Loucy (cell line): ENCODE measurements at regions not wholly inside any gene's neighbourhood (a gene's known extent, or its start where the extent isn't known, plus 50 kb on each side); places are given as distances from the start of the nearest gene placed in this dataset.

ENCODE experiments used
- H2AFZ ChIP-seq: fragments of 200-600 bp; sonication (generic); 2 replicates; pipeline ENCODE4 v1.6.0; 2016; ENCODE audit warnings: antibody characterized with exemption, mild to moderate bottlenecking, low read length, moderate library complexity
- H3F3A ChIP-seq: fragments of 200-600 bp; 2 replicates; pipeline ENCODE4 v1.6.0; 2016; ENCODE audit warnings: antibody characterized with exemption, low read depth, mild to moderate bottlenecking
- H3K27me3 ChIP-seq: fragments of 200-600 bp; sonication (generic); 2 replicates; pipeline ENCODE4 v1.6.1; 2014; ENCODE audit warnings: low read length, mild to moderate bottlenecking; ENCODE audit not compliant: insufficient read depth, poor library complexity, severe bottlenecking
- H3K36me3 ChIP-seq: fragments of 200-600 bp; sonication (generic); 2 replicates; pipeline ENCODE4 v1.6.1; 2016; ENCODE audit warnings: low read length; ENCODE audit not compliant: insufficient read depth
- H3K4me1 ChIP-seq: fragments of 200-600 bp; sonication (generic); 2 replicates; pipeline ENCODE4 v1.5.1; 2014; ENCODE audit warnings: low read length, mild to moderate bottlenecking; ENCODE audit not compliant: insufficient read depth, poor library complexity, severe bottlenecking
- H3K4me2 ChIP-seq: fragments of 200-600 bp; sonication (generic); 2 replicates; pipeline ENCODE4 v1.6.0; 2014; ENCODE audit warnings: antibody characterized with exemption, low read length, low read depth, mild to moderate bottlenecking; ENCODE audit not compliant: poor library complexity, severe bottlenecking
- H3K4me3 ChIP-seq: fragments of 200-600 bp; sonication (generic); 2 replicates; pipeline ENCODE4 v1.5.1; 2014; ENCODE audit warnings: low read length, mild to moderate bottlenecking, mixed read lengths; ENCODE audit not compliant: poor library complexity, severe bottlenecking
- H3K79me2 ChIP-seq: fragments of 200-600 bp; sonication (generic); 2 replicates; pipeline ENCODE4 v1.6.1; 2014; ENCODE audit warnings: low read length; ENCODE audit not compliant: insufficient read depth
- H3K9ac ChIP-seq: fragments of 200-600 bp; sonication (generic); 2 replicates; pipeline ENCODE4 v1.6.0; 2014; ENCODE audit warnings: mild to moderate bottlenecking, low read depth, low read length, moderate library complexity; ENCODE audit not compliant: poor library complexity, severe bottlenecking
- H3K9me2 ChIP-seq: fragments of 200-600 bp; sonication (generic); replicated peaks from 2 replicates; pipeline ENCODE4 v1.6.1; 2016; ENCODE audit warnings: low read depth, low read length, mixed read lengths
- H3K9me3 ChIP-seq: fragments of 200-600 bp; sonication (generic); 2 replicates; pipeline ENCODE4 v1.6.1; 2014; ENCODE audit warnings: mild to moderate bottlenecking, antibody characterized with exemption, low read length, low read depth; ENCODE audit not compliant: insufficient read depth
- H4K20me1 ChIP-seq: fragments of 200-600 bp; sonication (generic); 2 replicates; pipeline ENCODE4 v1.6.0; 2014; ENCODE audit warnings: antibody characterized with exemption, low read length, mild to moderate bottlenecking; ENCODE audit not compliant: insufficient read depth, poor library complexity, severe bottlenecking
- EZH2phosphoT487 ChIP-seq: fragments of 200-600 bp; IDR thresholded peaks from 2 replicates; pipeline ENCODE4 v1.6.1; 2018; ENCODE audit warnings: antibody characterized with exemption, mild to moderate bottlenecking, moderate library complexity, borderline replicate concordance
- TF ChIP-seq, protein P1 (sequence below): fragments of 200-600 bp; sonication (generic); conservative IDR thresholded peaks from 2 replicates; pipeline ENCODE4 v1.5.1; 2014; ENCODE audit warnings: mild to moderate bottlenecking, antibody characterized with exemption, low read length

GRCh38 chr16:60329108-60329507 is 1595.0 kb upstream of the GOT2 start:
- no peaks in the 10 kb centered on the region for H4K20me1 ChIP-seq
- H2AFZ ChIP-seq, result no peak overlapping the region
- H3F3A ChIP-seq, result no peaks in the 10 kb centered on the region
- no peak overlapping the region for H3K9ac ChIP-seq
- no peaks in the 10 kb centered on the region for H3K4me1 ChIP-seq
- no peaks in the 10 kb centered on the region for H3K36me3 ChIP-seq
- TF ChIP-seq EZH2phosphoT487, result no peak
- TF ChIP-seq, protein P1, sequence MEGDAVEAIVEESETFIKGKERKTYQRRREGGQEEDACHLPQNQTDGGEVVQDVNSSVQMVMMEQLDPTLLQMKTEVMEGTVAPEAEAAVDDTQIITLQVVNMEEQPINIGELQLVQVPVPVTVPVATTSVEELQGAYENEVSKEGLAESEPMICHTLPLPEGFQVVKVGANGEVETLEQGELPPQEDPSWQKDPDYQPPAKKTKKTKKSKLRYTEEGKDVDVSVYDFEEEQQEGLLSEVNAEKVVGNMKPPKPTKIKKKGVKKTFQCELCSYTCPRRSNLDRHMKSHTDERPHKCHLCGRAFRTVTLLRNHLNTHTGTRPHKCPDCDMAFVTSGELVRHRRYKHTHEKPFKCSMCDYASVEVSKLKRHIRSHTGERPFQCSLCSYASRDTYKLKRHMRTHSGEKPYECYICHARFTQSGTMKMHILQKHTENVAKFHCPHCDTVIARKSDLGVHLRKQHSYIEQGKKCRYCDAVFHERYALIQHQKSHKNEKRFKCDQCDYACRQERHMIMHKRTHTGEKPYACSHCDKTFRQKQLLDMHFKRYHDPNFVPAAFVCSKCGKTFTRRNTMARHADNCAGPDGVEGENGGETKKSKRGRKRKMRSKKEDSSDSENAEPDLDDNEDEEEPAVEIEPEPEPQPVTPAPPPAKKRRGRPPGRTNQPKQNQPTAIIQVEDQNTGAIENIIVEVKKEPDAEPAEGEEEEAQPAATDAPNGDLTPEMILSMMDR, result no peak
- H3K9me2 ChIP-seq, result no peaks in the 10 kb centered on the region
- no peaks in the 10 kb centered on the region for H3K27me3 ChIP-seq
- H3K9me3 ChIP-seq, result no peaks in the 10 kb centered on the region
- H3K4me3 ChIP-seq, result no peak overlapping the region
- no peak overlapping the region for H3K4me2 ChIP-seq
- no peaks in the 10 kb centered on the region for H3K79me2 ChIP-seq

DNA sequence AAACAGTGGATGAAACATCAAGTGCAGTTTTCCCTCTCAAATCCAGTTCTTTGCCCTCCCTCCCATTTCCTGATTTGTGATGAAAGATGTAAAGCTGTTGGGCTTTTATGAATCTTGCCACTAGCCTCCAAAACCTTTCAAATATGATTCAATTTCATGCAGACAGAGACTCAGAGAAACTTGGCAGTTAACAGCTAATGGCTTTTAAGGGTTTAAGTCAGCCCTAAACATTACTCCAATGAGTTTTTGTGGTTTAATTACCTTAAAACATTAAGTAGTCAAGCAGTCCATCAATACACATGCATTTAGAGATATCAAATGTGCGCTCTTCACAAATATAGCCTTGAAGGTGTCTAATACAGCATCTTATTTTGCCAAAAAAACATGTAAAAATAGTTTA is 1594.0 kb upstream of the GOT2 start:
- no peaks in the 10 kb centered on the region for H3F3A ChIP-seq
- no peak overlapping the region for H3K4me2 ChIP-seq
- no peaks in the 10 kb centered on the region for H3K79me2 ChIP-seq
- no peaks in the 10 kb centered on the region for H3K9me3 ChIP-seq
- H3K4me1 ChIP-seq, result no peaks in the 10 kb centered on the region
- H3K9ac ChIP-seq, result no peak overlapping the region
- H3K36me3 ChIP-seq, result no peaks in the 10 kb centered on the region
- no peak overlapping the region for H2AFZ ChIP-seq
- H3K4me3 ChIP-seq, result no peak overlapping the region
- no peak for TF ChIP-seq EZH2phosphoT487
- TF ChIP-seq, protein P1, result no peak
- no peaks in the 10 kb centered on the region for H3K9me2 ChIP-seq
- H4K20me1 ChIP-seq, result no peaks in the 10 kb centered on the region
- no peaks in the 10 kb centered on the region for H3K27me3 ChIP-seq

DNA sequence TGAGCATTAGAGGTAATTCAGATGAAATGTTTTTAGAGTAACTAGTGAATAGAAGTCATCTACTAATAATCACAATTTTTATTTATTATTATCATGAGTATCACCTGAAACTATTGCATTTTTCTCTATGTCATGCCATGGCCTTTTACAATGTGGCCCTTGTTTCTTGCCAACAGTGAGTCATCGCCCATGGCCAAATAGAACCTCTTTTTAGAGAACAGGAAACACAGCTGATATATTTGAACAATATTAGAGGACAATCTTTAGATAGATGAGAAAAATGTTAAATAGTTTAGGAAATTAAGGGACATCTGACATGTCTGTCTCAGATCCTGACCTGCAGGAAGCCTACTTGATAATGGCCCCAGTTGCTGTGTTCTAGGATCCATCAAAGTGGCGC is 1584.4 kb upstream of the GOT2 start:
- H3K4me1 ChIP-seq, result no peaks in the 10 kb centered on the region
- TF ChIP-seq, protein P1, result no peak
- no peak for TF ChIP-seq EZH2phosphoT487
- H3K79me2 ChIP-seq, result no peaks in the 10 kb centered on the region
- H3F3A ChIP-seq, result no peaks in the 10 kb centered on the region
- no peaks in the 10 kb centered on the region for H3K9me2 ChIP-seq
- no peak overlapping the region for H2AFZ ChIP-seq
- H3K27me3 ChIP-seq, result no peaks in the 10 kb centered on the region
- no peak overlapping the region for H3K4me3 ChIP-seq
- no peak overlapping the region for H3K9ac ChIP-seq
- no peaks in the 10 kb centered on the region for H3K36me3 ChIP-seq
- no peak overlapping the region for H3K4me2 ChIP-seq
- H4K20me1 ChIP-seq, result no peaks in the 10 kb centered on the region
- no peaks in the 10 kb centered on the region for H3K9me3 ChIP-seq
